ENCODE measurements at regions not wholly inside any gene's neighbourhood (a gene's known extent, or its start where the extent isn't known, plus 50 kb on each side); places are given as distances from the start of the nearest gene placed in this dataset.

GRCh38 chr16:59840169-59840568 lies 1106.1 kb upstream of the GOT2 start:
- TF ChIP-seq CTCF (conservative IDR thresholded peaks at IDR 0.05; ENCODE audit: low read depth, low read length) (no peak), EZH2phosphoT487 (IDR thresholded peaks at IDR 0.05; ENCODE audit: borderline replicate concordance, low read length) (no peak), EZH2 (IDR thresholded peaks at IDR 0.05; ENCODE audit: low read length, unreplicated experiment) (no peak)

Measured in PC-3 (cell line).